ENCODE measurements at regions not wholly inside any gene's neighbourhood (a gene's known extent, or its start where the extent isn't known, plus 50 kb on each side); places are given as distances from the start of the nearest gene placed in this dataset.

DNA sequence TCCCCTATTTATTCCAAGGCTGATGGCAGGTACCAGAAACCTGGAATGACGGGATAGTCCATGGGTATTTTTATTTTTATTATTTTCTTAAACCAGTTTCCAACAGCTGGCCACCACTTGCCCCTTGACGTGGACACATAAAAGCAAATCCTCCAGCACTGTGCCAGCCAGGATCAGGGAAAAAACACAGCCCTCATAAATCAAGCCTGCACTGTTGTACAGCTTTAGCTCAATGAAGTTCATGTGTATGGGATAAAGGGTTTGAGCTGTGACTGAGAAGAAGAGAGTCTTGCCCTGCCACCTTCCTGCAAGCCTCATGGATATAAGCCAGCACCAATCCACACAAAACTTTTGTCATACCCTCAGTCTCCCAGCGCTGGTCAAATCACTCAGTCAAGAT is 303.8 kb upstream of the SPAG17 start:
- TF ChIP-seq, protein P1, sequence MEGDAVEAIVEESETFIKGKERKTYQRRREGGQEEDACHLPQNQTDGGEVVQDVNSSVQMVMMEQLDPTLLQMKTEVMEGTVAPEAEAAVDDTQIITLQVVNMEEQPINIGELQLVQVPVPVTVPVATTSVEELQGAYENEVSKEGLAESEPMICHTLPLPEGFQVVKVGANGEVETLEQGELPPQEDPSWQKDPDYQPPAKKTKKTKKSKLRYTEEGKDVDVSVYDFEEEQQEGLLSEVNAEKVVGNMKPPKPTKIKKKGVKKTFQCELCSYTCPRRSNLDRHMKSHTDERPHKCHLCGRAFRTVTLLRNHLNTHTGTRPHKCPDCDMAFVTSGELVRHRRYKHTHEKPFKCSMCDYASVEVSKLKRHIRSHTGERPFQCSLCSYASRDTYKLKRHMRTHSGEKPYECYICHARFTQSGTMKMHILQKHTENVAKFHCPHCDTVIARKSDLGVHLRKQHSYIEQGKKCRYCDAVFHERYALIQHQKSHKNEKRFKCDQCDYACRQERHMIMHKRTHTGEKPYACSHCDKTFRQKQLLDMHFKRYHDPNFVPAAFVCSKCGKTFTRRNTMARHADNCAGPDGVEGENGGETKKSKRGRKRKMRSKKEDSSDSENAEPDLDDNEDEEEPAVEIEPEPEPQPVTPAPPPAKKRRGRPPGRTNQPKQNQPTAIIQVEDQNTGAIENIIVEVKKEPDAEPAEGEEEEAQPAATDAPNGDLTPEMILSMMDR (conservative IDR thresholded peaks at IDR 0.05 in 1 of 2, IDR thresholded peaks at IDR 0.05 in 1 of 2; ENCODE audit: extremely low read depth in 1 of 2, insufficient read depth in 1 of 2, low read depth in 1 of 2, low read length in 2 of 2): no peak
- no peak for TF ChIP-seq EZH2 (IDR thresholded peaks at IDR 0.05; ENCODE audit: borderline replicate concordance, low read length)

Measured in mammary epithelial cell (primary cell).